ENCODE measurements at regions not wholly inside any gene's neighbourhood (a gene's known extent, or its start where the extent isn't known, plus 50 kb on each side); places are given as distances from the start of the nearest gene placed in this dataset.

GRCh38 chr5:84985148-84985547 is 600.5 kb upstream of the EDIL3 start:
- no peak for TF ChIP-seq CTCF (IDR thresholded peaks at IDR 0.05; ENCODE audit: poor library complexity)
- no peak for TF ChIP-seq EZH2phosphoT487 (IDR thresholded peaks at IDR 0.05; ENCODE audit: low read depth, severe bottlenecking, unreplicated experiment)
- no peak for TF ChIP-seq EZH2 (IDR thresholded peaks at IDR 0.05; ENCODE audit: borderline replicate concordance)
